Stimulated activated memory B cell treated with anti-CD40 and anti-IgM and Interleukin-4, amounts not matched to agents 10 μg/mL and 1 μg/mL and 100 μg/mL, for 72 hours (primary cell): ENCODE measurements at regions not wholly inside any gene's neighbourhood (a gene's known extent, or its start where the extent isn't known, plus 50 kb on each side); places are given as distances from the start of the nearest gene placed in this dataset.
A peak's percentile ranks its signal among the peaks of the same experiment; 100 is the strongest.
"Not testable (repeated sequence)": the region's sequence is repeated elsewhere in the genome, so short reads cannot be mapped to it uniquely, and the experiment has no call there.

Experiments used
- ATAC-seq: fragments of 150-1000 bp; cut with Tn5 transposase; 2 replicates; pipeline ENCODE4 v1.10.0; 2021
- H3K27ac Mint-ChIP-seq: one replicate; pipeline ENCODE4 v1.8.0; 2022; ENCODE audit warnings: mild to moderate bottlenecking, mixed read lengths
- H3K27me3 Mint-ChIP-seq: one replicate; pipeline ENCODE4 v1.8.0; 2022; ENCODE audit warnings: mixed read lengths
- H3K36me3 Mint-ChIP-seq: one replicate; pipeline ENCODE4 v1.8.0; 2022; ENCODE audit warnings: mixed read lengths
- H3K4me1 Mint-ChIP-seq: one replicate; pipeline ENCODE4 v1.8.0; 2022; ENCODE audit warnings: mixed read lengths
- H3K4me3 Mint-ChIP-seq: one replicate; pipeline ENCODE4 v1.8.0; 2022; ENCODE audit warnings: mild to moderate bottlenecking, moderate library complexity, mixed read lengths
- H3K9me3 Mint-ChIP-seq: one replicate; pipeline ENCODE4 v1.8.0; 2022; ENCODE audit warnings: mixed read lengths

DNA sequence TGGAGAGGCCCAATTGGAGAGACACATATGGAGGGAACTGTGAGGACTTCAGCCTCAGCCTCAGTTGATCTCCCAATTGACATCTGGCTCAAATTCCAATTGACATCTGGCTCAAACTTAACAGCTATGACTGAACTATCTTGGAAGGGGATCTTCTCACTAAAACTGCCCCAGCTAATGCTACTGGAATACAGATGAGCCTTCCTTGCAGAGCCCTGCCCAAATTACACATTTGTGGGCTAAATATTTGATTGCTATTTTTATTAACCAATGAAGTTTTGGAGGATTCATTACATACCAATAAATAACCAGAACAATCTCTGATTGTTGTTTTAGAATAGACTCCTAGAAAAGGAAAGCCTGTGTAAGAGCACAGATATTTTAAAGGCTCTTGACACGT, 189.0 kb upstream of the THUMPD2 start:
- Mint-ChIP-seq H3K4me1 (no peaks in the 10 kb centered on the region), H3K36me3 (no peaks in the 10 kb centered on the region), H3K4me3 (no peak overlapping the region), H3K9me3 (peaks cover 2% of the 10 kb centered on the region), H3K27me3 (no peaks in the 10 kb centered on the region), H3K27ac (no peak overlapping the region)
- no peak for ATAC-seq

DNA sequence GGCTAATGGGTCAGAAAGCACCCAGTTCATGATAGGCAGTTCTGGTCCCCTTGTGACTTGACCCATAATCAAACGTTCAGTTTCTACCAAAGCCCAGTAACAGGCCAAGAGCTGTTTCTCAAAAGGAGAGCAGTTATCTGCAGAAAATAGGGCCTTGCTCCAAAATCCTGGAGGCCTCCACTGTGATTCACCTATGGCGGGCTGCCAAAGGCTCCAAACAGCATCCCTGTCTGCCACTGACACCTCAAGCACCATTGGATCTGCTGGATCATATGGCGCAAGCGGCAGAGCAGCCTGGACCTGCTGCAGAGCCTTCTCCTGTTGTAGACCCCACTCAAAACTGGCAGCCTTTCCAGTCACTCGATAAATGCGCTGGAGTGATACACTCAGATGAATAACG, 181.6 kb upstream of the THUMPD2 start:
- H3K4me3 Mint-ChIP-seq, ATAC-seq, H3K27me3 Mint-ChIP-seq, H3K27ac Mint-ChIP-seq, H3K36me3 Mint-ChIP-seq, H3K9me3 Mint-ChIP-seq, H3K4me1 Mint-ChIP-seq: not testable (repeated sequence)

DNA sequence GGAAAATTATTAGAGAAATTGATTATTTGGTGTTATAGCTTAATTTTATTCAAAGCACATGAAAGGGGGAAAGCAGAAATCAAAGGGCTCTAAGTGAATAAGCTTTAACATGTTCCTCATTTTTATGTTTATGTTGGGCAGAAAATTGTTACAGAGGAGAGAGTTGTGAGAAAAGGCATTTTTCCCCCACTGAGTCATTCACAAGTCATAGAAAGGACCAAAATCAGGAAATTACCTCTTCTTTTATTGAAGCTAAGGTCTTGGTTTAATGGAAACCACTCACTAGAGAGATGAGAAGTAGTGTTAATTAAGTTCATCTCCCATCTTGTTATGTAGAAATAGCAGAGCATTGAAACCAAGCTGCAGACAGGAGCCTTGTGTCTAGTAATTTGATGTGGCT, 175.3 kb upstream of the THUMPD2 start:
- H3K27ac Mint-ChIP-seq: no peak overlapping the region
- ATAC-seq: no peak
- H3K27me3 Mint-ChIP-seq: no peaks in the 10 kb centered on the region
- no peaks in the 10 kb centered on the region for H3K9me3 Mint-ChIP-seq
- H3K4me3 Mint-ChIP-seq: no peak overlapping the region
- no peaks in the 10 kb centered on the region for H3K36me3 Mint-ChIP-seq
- no peaks in the 10 kb centered on the region for H3K4me1 Mint-ChIP-seq

DNA sequence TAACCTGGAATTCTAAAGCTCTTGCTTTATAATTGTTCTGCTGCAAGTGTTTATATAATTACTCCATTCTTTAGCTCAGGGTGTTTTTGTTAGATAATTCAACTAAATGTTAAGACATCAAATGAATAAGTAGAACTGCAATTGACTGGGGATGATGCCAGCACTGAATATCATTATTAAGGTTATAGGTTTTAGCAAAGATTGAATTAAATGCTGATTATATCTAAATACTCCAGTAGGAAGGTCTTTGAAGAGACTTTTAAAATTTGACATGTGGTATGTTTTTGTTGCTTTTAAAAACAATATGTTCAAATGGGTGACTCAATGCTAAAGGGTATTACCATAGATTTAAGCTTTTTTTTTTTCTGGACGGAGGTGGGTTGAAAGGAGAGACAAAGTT, 170.1 kb upstream of the THUMPD2 start:
- Mint-ChIP-seq H3K27me3 (peaks cover 10% of the 10 kb centered on the region), H3K4me3 (no peak overlapping the region), H3K27ac (no peak overlapping the region), H3K9me3 (no peaks in the 10 kb centered on the region), H3K36me3 (no peaks in the 10 kb centered on the region), H3K4me1 (no peaks in the 10 kb centered on the region)
- no peak for ATAC-seq

DNA sequence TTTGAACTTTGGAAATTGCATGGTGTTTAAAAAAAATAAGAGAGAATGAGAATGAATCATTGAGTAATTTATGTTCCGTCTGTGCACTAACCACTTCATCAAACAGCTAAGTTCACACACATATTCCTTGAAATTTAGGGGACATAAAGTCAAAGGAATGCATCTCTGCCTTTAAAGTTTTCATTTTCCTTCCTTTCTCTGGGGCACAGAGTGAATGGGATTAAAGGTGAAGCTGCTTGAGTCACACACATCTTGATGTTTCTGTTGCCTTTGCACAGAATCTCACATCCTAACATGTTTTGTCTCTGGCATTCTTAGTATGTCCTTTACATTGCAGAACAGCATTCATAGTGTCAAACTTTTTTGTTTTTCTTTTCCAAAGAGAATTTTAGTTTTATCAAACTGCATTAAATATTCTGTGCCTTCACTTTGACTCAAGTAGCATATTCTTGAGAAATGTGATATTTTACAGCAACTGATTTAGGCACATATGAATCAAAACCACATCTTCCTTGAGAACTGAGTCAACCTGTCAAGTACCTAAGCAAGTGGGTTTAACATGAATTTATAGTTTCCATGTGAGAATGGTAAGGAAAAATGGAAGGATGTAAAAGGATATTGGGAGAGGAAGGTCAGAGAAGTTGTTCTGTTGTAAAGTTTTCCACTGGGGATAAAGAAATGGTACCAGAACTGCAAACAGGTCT, 169.1 kb upstream of the THUMPD2 start:
- ATAC-seq: no peak

DNA sequence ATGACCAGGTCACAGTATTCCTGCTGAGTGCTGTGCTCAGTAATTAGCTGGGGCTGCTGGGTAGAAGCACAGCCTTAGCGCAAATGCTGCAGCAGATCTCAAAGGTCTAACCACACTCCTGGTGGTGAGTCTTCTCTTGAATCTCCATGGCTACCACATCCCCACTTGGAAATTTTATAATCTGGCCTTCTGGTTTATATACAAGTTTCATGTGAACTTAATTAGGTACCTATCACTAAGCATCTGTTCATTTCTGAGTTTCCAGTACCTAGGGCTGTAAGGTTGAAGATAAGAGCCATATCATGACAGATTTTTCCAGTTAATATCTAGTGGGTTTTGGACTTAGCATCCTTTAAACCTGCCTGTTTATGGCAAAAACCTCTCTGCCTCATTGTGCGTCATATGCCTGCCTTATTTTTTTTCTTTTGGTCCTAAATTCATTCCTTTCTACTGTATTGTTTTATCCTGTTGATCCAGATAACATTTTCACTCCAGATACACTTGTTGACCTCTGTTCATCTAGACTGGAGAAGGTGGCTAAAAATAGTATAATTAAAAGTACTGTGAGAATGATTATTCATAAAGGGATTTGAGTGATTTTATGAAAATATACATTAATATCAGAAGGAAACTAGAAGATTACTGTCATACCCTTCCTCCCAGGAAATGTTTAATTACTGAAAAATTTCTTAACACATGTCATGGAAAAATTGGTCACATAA, 168.4 kb upstream of the THUMPD2 start:
- Mint-ChIP-seq H3K27me3 (peaks cover 10% of the 10 kb centered on the region), H3K9me3 (no peaks in the 10 kb centered on the region), H3K4me1 (no peaks in the 10 kb centered on the region), H3K27ac (no peak overlapping the region), H3K36me3 (no peaks in the 10 kb centered on the region), H3K4me3 (no peak overlapping the region)
- ATAC-seq: no peak

More for the DNA sequence above, 169.1 kb upstream of the THUMPD2 start:
- no peaks in the 10 kb centered on the region for H3K9me3 Mint-ChIP-seq
- H3K27ac Mint-ChIP-seq: no peak overlapping the region
- H3K4me3 Mint-ChIP-seq: no peak overlapping the region
- no peaks in the 10 kb centered on the region for H3K4me1 Mint-ChIP-seq
- peaks cover 10% of the 10 kb centered on the region for H3K27me3 Mint-ChIP-seq
- H3K36me3 Mint-ChIP-seq: no peaks in the 10 kb centered on the region

DNA sequence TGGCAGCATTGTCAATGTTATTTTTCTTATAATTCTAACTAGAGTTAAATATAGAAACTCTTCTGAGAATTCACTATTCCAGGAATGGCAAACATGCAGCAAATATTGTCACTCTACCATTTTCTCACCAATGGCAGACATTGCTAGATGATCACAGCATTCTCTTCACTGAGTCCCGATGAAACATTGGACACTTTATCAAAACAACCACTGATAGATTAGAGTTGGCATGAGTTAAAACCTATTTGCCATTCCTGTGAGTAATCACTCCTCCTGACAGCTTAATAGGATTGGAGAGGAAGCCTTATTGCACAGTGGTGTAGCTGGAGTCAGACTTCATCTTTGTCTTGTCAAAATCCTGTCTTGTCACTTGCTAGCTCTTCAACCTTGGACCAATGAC, 163.9 kb upstream of the THUMPD2 start:
- Mint-ChIP-seq H3K4me1 (no peaks in the 10 kb centered on the region), H3K27me3 (no peaks in the 10 kb centered on the region), H3K9me3 (no peaks in the 10 kb centered on the region), H3K36me3 (no peaks in the 10 kb centered on the region), H3K4me3 (no peak overlapping the region), H3K27ac (no peak overlapping the region)
- no peak for ATAC-seq

DNA sequence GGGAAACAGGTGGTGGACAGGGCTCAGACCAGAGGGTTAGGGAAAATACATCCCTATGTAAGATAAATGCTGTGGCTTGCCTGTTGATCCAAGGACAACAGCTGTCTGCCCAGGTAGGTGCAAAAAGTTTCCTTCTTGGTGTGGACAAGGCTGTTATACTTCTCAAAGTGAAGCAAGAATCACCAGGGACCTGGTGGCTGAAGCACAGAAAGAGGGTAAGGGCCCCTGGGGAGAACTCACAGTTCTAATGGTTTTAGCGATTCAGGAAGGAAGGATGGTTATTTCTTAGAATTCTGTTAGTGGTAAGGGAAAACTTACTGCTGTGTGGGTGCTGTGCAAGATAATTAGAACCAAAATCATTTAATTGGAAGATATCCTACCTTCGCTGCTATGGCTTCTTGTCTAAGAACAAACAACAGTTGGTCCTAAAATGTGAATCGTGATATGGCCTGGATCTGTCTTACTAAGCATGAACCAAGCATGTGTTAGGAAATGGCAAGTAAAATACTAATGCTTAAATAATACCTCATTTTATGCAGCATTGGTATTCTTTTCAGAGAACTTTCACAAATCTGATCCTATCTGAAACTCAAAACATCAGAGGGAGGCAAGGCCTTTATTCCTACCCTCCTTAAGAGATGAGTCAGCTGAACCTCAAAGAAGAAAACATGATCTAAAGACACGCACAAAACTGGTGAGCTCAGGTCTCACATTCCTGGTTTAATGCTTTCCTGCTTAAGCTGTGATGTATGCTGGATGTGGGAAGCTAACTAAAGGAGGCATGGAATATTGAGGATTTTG, 159.2 kb upstream of the THUMPD2 start:
- peak; percentile 22 for ATAC-seq
- Mint-ChIP-seq H3K4me3 (no peak overlapping the region), H3K27me3 (peaks cover 2% of the 10 kb centered on the region), H3K9me3 (no peaks in the 10 kb centered on the region), H3K36me3 (no peaks in the 10 kb centered on the region), H3K4me1 (no peaks in the 10 kb centered on the region), H3K27ac (no peak overlapping the region)

DNA sequence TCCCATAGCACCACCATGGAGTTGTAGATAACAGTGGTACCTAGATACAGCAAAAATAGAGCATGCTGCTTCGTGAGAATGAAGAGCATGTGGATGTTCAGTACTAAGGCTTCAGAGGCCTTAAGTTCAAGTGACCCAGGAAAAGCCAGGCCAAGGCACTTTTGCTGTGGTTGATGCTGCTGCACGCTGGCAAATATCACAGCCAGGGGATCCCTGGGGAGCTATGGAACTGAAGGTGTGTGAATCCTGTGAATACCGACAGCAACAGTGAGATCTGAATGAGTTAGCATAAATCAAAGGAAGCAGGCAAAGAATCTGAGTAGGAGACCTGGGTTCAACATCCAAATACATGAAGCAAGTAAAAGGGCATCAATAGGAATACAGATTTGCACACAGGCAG, 158.6 kb upstream of the THUMPD2 start:
- Mint-ChIP-seq H3K36me3 (no peaks in the 10 kb centered on the region), H3K27me3 (peaks cover 6% of the 10 kb centered on the region), H3K27ac (no peak overlapping the region), H3K9me3 (no peaks in the 10 kb centered on the region), H3K4me1 (no peaks in the 10 kb centered on the region), H3K4me3 (no peak overlapping the region)
- ATAC-seq: peak; percentile 20

DNA sequence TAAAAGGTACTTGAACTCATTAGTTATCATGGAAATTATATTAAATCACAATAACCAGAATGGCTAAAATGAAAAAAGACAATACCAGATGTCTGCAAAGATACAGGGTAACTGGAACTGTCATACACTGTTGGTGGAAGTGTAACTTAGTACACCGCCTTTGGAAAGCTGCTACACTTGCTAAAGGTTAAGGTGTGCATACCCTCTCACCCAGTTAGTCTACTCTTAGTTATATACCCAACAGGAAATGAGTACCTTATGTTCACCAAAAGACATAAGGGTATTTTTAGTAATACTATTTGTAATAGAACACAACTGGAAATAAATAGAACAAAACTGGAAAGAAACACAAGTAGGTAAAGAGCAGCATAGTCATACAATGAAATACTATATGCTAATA, 155.8 kb upstream of the THUMPD2 start:
- Mint-ChIP-seq H3K36me3 (no peaks in the 10 kb centered on the region), H3K27me3 (peaks cover 16% of the 10 kb centered on the region), H3K9me3 (no peaks in the 10 kb centered on the region), H3K4me3 (no peak overlapping the region), H3K4me1 (no peaks in the 10 kb centered on the region), H3K27ac (no peak overlapping the region)
- ATAC-seq: no peak

DNA sequence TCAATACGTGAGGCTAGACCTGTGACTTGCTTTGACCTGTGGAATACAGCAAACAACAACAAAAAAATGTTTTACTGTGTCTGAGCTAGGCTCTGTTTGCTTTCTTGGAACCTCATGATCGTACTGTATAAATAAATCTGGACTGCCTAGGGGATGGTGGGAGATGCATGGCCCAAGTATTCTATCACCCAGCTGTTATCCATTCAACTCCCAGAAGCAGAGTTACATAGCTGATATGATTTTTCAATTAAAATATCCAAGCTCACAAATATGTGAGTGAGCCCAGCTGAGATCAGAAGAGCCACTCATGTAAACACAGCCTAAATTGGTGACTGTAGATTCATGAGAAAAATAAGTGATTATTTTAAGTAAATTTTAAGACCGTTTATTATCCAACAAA, 154.1 kb upstream of the THUMPD2 start:
- H3K36me3 Mint-ChIP-seq: no peaks in the 10 kb centered on the region
- H3K27me3 Mint-ChIP-seq: peaks cover 26% of the 10 kb centered on the region
- H3K27ac Mint-ChIP-seq: no peak overlapping the region
- no peak overlapping the region for H3K4me3 Mint-ChIP-seq
- ATAC-seq: no peak
- no peaks in the 10 kb centered on the region for H3K9me3 Mint-ChIP-seq
- no peaks in the 10 kb centered on the region for H3K4me1 Mint-ChIP-seq

DNA sequence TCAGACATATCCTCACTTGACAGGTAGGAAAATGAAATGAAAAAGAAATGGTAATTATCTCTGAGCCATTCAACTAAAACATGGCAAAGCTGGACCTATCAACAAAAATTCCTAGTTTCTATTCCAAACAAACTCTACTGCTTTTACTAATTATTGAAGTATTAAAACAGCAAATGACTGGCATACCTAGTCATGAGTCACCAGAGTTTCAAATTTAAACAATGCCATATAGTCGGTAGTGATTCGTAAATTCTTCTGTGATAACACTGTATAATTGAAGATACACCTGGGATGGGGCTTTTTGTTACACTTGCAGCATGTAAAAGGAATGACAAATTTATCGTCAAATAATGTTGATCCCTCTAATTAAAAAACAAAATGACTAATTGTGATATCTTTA, 153.1 kb upstream of the THUMPD2 start:
- H3K27me3 Mint-ChIP-seq: peaks cover 26% of the 10 kb centered on the region
- H3K36me3 Mint-ChIP-seq: no peaks in the 10 kb centered on the region
- no peaks in the 10 kb centered on the region for H3K9me3 Mint-ChIP-seq
- no peak overlapping the region for H3K4me3 Mint-ChIP-seq
- ATAC-seq: no peak
- H3K27ac Mint-ChIP-seq: no peak overlapping the region
- H3K4me1 Mint-ChIP-seq: no peaks in the 10 kb centered on the region

DNA sequence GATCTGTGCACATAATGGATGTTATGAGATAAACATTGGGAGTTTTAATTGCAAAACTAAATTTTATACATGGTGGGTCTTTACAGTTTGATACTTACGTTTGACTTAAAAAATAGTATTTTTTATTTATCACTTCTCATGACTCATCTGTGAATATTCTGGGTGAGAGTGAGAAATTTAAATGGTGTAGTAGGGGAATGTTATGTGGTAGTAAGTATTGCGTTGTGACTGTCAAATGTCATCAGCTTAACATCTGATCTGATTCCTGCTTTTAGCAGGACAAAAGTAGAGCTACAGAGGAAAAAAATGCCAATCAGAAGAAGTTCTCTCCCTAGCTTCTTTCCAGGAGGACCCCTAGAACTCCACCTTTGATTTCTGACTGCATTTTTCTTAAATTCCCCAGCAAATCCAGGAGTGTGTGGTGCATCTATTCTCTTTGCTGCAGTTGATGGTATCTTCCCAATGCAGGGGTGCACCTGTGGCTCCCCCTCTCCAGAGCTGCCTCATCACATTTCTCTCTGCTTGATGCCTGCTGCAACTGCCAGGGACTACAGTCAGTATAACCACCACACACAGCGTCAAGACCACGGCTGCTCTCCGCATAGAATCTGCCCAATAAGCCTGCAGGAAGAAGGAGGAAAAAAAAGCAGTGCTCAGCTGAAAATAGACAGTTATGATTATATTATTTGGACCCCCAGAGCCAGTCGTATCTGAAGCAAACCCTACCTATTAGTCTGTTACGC, 151.3 kb upstream of the THUMPD2 start:
- no peak for ATAC-seq
- Mint-ChIP-seq H3K27me3 (peaks cover 40% of the 10 kb centered on the region), H3K36me3 (no peaks in the 10 kb centered on the region), H3K9me3 (no peaks in the 10 kb centered on the region), H3K4me3 (no peak overlapping the region), H3K27ac (no peak overlapping the region), H3K4me1 (no peaks in the 10 kb centered on the region)

DNA sequence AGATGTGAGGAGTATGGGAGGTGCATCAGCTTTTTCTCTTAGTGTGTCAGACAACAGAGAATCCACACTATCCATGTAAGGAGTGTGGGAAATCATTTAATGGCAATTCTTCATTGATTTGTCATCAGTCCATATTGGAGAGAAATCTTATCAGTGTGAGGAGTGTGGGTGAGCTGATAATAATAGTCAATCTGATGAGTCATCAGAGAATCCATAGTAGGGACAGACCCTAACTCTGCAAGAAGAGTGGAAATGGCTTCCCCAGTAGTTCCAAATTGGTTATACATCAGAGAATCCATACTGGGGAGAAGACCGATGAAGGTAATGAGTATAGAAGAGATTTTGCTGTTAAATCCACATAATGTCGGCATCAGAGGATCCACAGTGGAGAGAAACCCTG, 150.5 kb upstream of the THUMPD2 start:
- no peaks in the 10 kb centered on the region for H3K36me3 Mint-ChIP-seq
- H3K9me3 Mint-ChIP-seq: no peaks in the 10 kb centered on the region
- H3K4me1 Mint-ChIP-seq: no peaks in the 10 kb centered on the region
- peaks cover 40% of the 10 kb centered on the region for H3K27me3 Mint-ChIP-seq
- no peak for ATAC-seq
- no peak overlapping the region for H3K4me3 Mint-ChIP-seq
- H3K27ac Mint-ChIP-seq: no peak overlapping the region

DNA sequence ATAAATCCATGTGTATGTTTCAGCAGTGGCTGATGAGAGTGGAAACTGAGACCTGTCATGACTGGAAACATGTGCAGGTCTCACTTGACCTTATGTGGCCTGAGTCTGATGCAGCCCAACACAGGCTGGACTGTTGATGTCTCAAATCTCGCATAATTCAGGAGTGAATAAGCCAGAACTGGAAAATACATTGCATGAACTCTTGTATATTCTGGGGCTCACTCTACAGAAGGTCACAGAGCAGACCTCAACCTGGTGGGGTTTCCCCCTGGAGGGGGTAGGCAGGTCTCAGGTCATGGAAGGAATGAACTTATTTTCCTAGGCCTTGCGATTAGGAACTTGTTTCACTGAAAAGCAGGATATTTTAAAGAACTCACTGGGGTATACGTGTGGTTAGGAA, 146.3 kb upstream of the THUMPD2 start:
- H3K9me3 Mint-ChIP-seq: no peaks in the 10 kb centered on the region
- no peaks in the 10 kb centered on the region for H3K36me3 Mint-ChIP-seq
- peaks cover 27% of the 10 kb centered on the region for H3K27me3 Mint-ChIP-seq
- peak; percentile 28 for ATAC-seq
- H3K4me1 Mint-ChIP-seq: no peaks in the 10 kb centered on the region
- no peak overlapping the region for H3K4me3 Mint-ChIP-seq
- no peak overlapping the region for H3K27ac Mint-ChIP-seq
